ENCODE measurements at regions not wholly inside any gene's neighbourhood (a gene's known extent, or its start where the extent isn't known, plus 50 kb on each side); places are given as distances from the start of the nearest gene placed in this dataset.

- Mint-ChIP-seq H3K27me3 (ENCODE audit: unreplicated experiment) (no peaks in the 10 kb centered on the region), H3K27ac (ENCODE audit: unreplicated experiment) (no peak overlapping the region), H3K9me3 (ENCODE audit: low read depth, unreplicated experiment) (peaks cover 3% of the 10 kb centered on the region), H3K36me3 (ENCODE audit: insufficient read depth, unreplicated experiment) (no peaks in the 10 kb centered on the region), H3K4me1 (ENCODE audit: low read depth, unreplicated experiment) (no peaks in the 10 kb centered on the region), H3K4me3 (ENCODE audit: low read depth, unreplicated experiment) (no peak overlapping the region)
- DNase-seq: no peak
- CTCF ChIA-PET: no interaction called here
- BruUV-seq (replicated peaks): no TSS peak
- intact Hi-C loops (cut with micrococcal nuclease; ENCODE audit: unreplicated experiment): no loop called here
- TF ChIP-seq CTCF (IDR thresholded peaks at IDR 0.05; ENCODE audit: unreplicated experiment): no peak
These were observed 1136.9 kb upstream of the PRKX start for GRCh38 chrX:4850312-4850711.

GRCh38 chrX:4844376-4844775 is 1130.9 kb upstream of the PRKX start:
- CTCF ChIA-PET: no interaction called here
- no peak overlapping the region for H3K4me3 Mint-ChIP-seq (ENCODE audit: low read depth, unreplicated experiment)
- no peak for TF ChIP-seq CTCF (IDR thresholded peaks at IDR 0.05; ENCODE audit: unreplicated experiment)
- H3K9me3 Mint-ChIP-seq (ENCODE audit: low read depth, unreplicated experiment): peaks cover 3% of the 10 kb centered on the region
- intact Hi-C loops (cut with micrococcal nuclease; ENCODE audit: unreplicated experiment): loop anchor here (5.0 kb wide), 1 partner anchor 177 kb away; no protein-coding TSS in a partner anchor
- peak; percentile 52 for DNase-seq
- peak overlapping the region; percentile 37 for H3K27ac Mint-ChIP-seq (ENCODE audit: unreplicated experiment)
- no TSS peak for BruUV-seq (replicated peaks)
- peaks cover 12% of the 10 kb centered on the region for H3K4me1 Mint-ChIP-seq (ENCODE audit: low read depth, unreplicated experiment)
- no peaks in the 10 kb centered on the region for H3K27me3 Mint-ChIP-seq (ENCODE audit: unreplicated experiment)
- H3K36me3 Mint-ChIP-seq (ENCODE audit: insufficient read depth, unreplicated experiment): peaks cover 6% of the 10 kb centered on the region

GRCh38 chrX:4841216-4841745 is 1127.8 kb upstream of the PRKX start:
- intact Hi-C loops (cut with micrococcal nuclease; ENCODE audit: unreplicated experiment): loop anchor here (5.0 kb wide), 1 partner anchor 174 kb away; no protein-coding TSS in a partner anchor
- H3K27me3 Mint-ChIP-seq (ENCODE audit: unreplicated experiment): no peaks in the 10 kb centered on the region
- H3K27ac Mint-ChIP-seq (ENCODE audit: unreplicated experiment): no peak overlapping the region
- H3K4me1 Mint-ChIP-seq (ENCODE audit: low read depth, unreplicated experiment): peaks cover 12% of the 10 kb centered on the region
- H3K4me3 Mint-ChIP-seq (ENCODE audit: low read depth, unreplicated experiment): no peak overlapping the region
- CTCF ChIA-PET: no interaction called here
- H3K9me3 Mint-ChIP-seq (ENCODE audit: low read depth, unreplicated experiment): no peaks in the 10 kb centered on the region
- DNase-seq: peak; percentile 0
- peaks cover 6% of the 10 kb centered on the region for H3K36me3 Mint-ChIP-seq (ENCODE audit: insufficient read depth, unreplicated experiment)
- BruUV-seq (replicated peaks): no TSS peak
- TF ChIP-seq CTCF (IDR thresholded peaks at IDR 0.05; ENCODE audit: unreplicated experiment): no peak

GRCh38 chrX:4831574-4831973 is 1118.1 kb upstream of the PRKX start:
- Mint-ChIP-seq H3K4me3 (ENCODE audit: low read depth, unreplicated experiment) (no peak overlapping the region), H3K27ac (ENCODE audit: unreplicated experiment) (no peak overlapping the region), H3K36me3 (ENCODE audit: insufficient read depth, unreplicated experiment) (peaks cover 5% of the 10 kb centered on the region), H3K9me3 (ENCODE audit: low read depth, unreplicated experiment) (peaks cover 2% of the 10 kb centered on the region), H3K27me3 (ENCODE audit: unreplicated experiment) (no peaks in the 10 kb centered on the region), H3K4me1 (ENCODE audit: low read depth, unreplicated experiment) (peaks cover 19% of the 10 kb centered on the region)
- CTCF ChIA-PET: no interaction called here
- no peak for DNase-seq
- no peak for TF ChIP-seq CTCF (IDR thresholded peaks at IDR 0.05; ENCODE audit: unreplicated experiment)
- intact Hi-C loops (cut with micrococcal nuclease; ENCODE audit: unreplicated experiment): loop anchor here (5.0 kb wide), 1 partner anchor 119 kb away; no protein-coding TSS in a partner anchor
- BruUV-seq (replicated peaks): no TSS peak

Data from Calu3 (cell line).